Astrocyte (in vitro differentiated cells and primary cell): ENCODE measurements at regions not wholly inside any gene's neighbourhood (a gene's known extent, or its start where the extent isn't known, plus 50 kb on each side); places are given as distances from the start of the nearest gene placed in this dataset.

Experiments used
- DNase-seq: peaks from one replicate; pipeline ENCODE4 v3.0.0-alpha.2; 2010; ENCODE audit warnings: low read depth
- FAIRE-seq: peaks from 2 replicates; lab custom pipeline; 2011; peaks lifted over from hg19 to GRCh38; lab: Jason Lieb, UNC
- H2AFZ ChIP-seq: 2 replicates; pipeline ENCODE4 v1.6.0; 2012; ENCODE audit warnings: low read depth, low read length, inconsistent platforms
- H3K27ac ChIP-seq: 2 replicates; pipeline ENCODE4 v1.5.1; 2011; ENCODE audit warnings: low read depth, low read length, inconsistent platforms
- H3K27me3 ChIP-seq: 2 replicates; pipeline ENCODE4 v1.6.0; 2011; ENCODE audit warnings: low read length, inconsistent platforms; ENCODE audit not compliant: insufficient read depth
- H3K36me3 ChIP-seq: 2 replicates; pipeline ENCODE4 v1.5.1; 2011; ENCODE audit warnings: low read length, inconsistent platforms; ENCODE audit not compliant: insufficient read depth
- H3K4me1 ChIP-seq: 2 replicates; pipeline ENCODE4 v1.5.1; 2011; ENCODE audit warnings: low read length, inconsistent platforms; ENCODE audit not compliant: insufficient read depth
- H3K4me2 ChIP-seq: 2 replicates; pipeline ENCODE4 v1.6.0; 2012; ENCODE audit warnings: low read length, inconsistent platforms
- H3K4me3 ChIP-seq: 2 replicates; pipeline ENCODE4 v1.5.1; 2011; ENCODE audit warnings: low read depth, mild to moderate bottlenecking, low read length, inconsistent platforms; ENCODE audit not compliant: insufficient read depth
- H3K79me2 ChIP-seq: 2 replicates; pipeline ENCODE4 v1.6.0; 2012; ENCODE audit warnings: mild to moderate bottlenecking, low read length, inconsistent platforms; ENCODE audit not compliant: insufficient read depth
- H3K9ac ChIP-seq: 2 replicates; pipeline ENCODE4 v1.6.0; 2012; ENCODE audit warnings: mild to moderate bottlenecking, low read length, inconsistent platforms
- H3K9me3 ChIP-seq: 2 replicates; pipeline ENCODE4 v1.5.1; 2012; ENCODE audit warnings: low read depth, mild to moderate bottlenecking, low read length, inconsistent platforms; ENCODE audit not compliant: insufficient read depth
- H4K20me1 ChIP-seq: 2 replicates; pipeline ENCODE4 v1.6.0; 2012; ENCODE audit warnings: low read length, inconsistent platforms; ENCODE audit not compliant: insufficient read depth
- H3K27ac Mint-ChIP-seq: one replicate; pipeline ENCODE4 v1.8.0; 2021; ENCODE audit warnings: mild to moderate bottlenecking, mixed read lengths; ENCODE audit not compliant: unreplicated experiment
- H3K27me3 Mint-ChIP-seq: one replicate; pipeline ENCODE4 v1.8.0; 2021; ENCODE audit warnings: low read depth, mixed read lengths; ENCODE audit not compliant: unreplicated experiment
- H3K36me3 Mint-ChIP-seq: one replicate; pipeline ENCODE4 v1.8.0; 2021; ENCODE audit warnings: low read depth, mixed read lengths; ENCODE audit not compliant: unreplicated experiment
- H3K4me1 Mint-ChIP-seq: one replicate; pipeline ENCODE4 v1.8.0; 2021; ENCODE audit warnings: low read depth, mixed read lengths; ENCODE audit not compliant: unreplicated experiment
- H3K4me3 Mint-ChIP-seq: one replicate; pipeline ENCODE4 v1.8.0; 2021; ENCODE audit warnings: mild to moderate bottlenecking, moderate library complexity, mixed read lengths; ENCODE audit not compliant: unreplicated experiment
- H3K9me3 Mint-ChIP-seq: one replicate; pipeline ENCODE4 v1.8.0; 2021; ENCODE audit warnings: mild to moderate bottlenecking, mixed read lengths; ENCODE audit not compliant: unreplicated experiment
- CTCF ChIP-seq: IDR thresholded peaks from 2 replicates; pipeline ENCODE4 v1.5.1; 2011; ENCODE audit warnings: low read depth, mild to moderate bottlenecking, inconsistent platforms, low read length, moderate library complexity; ENCODE audit not compliant: insufficient read depth
- EZH2 ChIP-seq: IDR thresholded peaks from 2 replicates; pipeline ENCODE4 v1.6.1; 2012; ENCODE audit warnings: mild to moderate bottlenecking, low read length, inconsistent platforms; ENCODE audit not compliant: insufficient read depth

DNA sequence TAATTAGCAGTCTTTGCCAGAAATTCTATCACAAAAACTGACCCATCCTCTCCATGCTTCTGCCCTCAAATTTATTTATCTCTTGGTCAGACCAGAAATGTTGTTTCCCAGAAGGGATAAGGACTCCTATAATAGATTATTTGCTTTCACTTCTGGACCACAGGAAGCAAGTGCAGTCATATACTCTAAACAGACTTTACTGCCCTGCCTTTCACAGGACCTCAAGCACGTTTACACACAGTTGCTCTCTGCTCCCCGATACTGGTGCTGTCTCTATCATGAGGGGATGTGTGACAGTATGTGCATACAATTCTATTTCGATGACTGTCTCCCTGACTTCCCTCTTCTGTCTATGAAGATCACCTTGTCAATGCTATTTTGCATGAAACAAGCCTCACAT, 205.5 kb upstream of the TGFBR2 start:
- Histone ChIP-seq H3K4me3 (no peak overlapping the region), H3K4me2 (no peak overlapping the region), H2AFZ (no peak overlapping the region), H3K36me3 (no peaks in the 10 kb centered on the region), H3K9ac (no peak overlapping the region), H3K9me3 (no peaks in the 10 kb centered on the region), H4K20me1 (no peaks in the 10 kb centered on the region), H3K27me3 (no peaks in the 10 kb centered on the region), H3K79me2 (no peaks in the 10 kb centered on the region), H3K4me1 (peaks cover 3% of the 10 kb centered on the region), H3K27ac (no peak overlapping the region)
- Mint-ChIP-seq H3K36me3 (no peaks in the 10 kb centered on the region), H3K4me1 (peaks cover 2% of the 10 kb centered on the region), H3K9me3 (no peaks in the 10 kb centered on the region), H3K27ac (no peak overlapping the region), H3K27me3 (no peaks in the 10 kb centered on the region), H3K4me3 (no peak overlapping the region)
- DNase-seq (no peak), FAIRE-seq (no peak)
- TF ChIP-seq EZH2 (no peak), CTCF (no peak)

DNA sequence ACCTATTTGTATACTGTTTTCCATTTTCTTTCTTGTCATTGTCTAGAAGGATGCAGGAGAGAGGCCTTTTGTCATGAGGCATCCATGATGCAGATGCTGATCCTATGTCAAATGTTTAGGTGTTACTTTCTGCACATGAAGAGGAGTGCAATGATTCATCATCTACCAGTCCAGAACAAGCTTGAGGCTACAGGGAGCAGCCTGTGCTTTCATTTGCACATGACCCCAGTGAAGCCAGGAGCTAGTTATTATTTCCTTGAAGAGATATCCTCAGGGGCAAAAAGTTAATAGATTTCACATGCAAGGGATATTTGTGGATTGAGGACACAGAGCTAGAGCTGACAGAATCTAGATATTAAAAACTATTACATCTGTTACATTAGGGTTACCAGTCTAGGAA, 204.4 kb upstream of the TGFBR2 start:
- no peak overlapping the region for H3K4me3 ChIP-seq
- H3K27me3 ChIP-seq, result no peaks in the 10 kb centered on the region
- no peak overlapping the region for H2AFZ ChIP-seq
- no peaks in the 10 kb centered on the region for H3K9me3 Mint-ChIP-seq
- no peaks in the 10 kb centered on the region for H3K79me2 ChIP-seq
- peak; percentile 71 for FAIRE-seq
- H3K4me2 ChIP-seq, result no peak overlapping the region
- H3K4me1 Mint-ChIP-seq, result peaks cover 2% of the 10 kb centered on the region
- H3K27ac Mint-ChIP-seq, result no peak overlapping the region
- TF ChIP-seq EZH2 (no peak), CTCF (no peak)
- no peaks in the 10 kb centered on the region for H4K20me1 ChIP-seq
- H3K36me3 ChIP-seq, result no peaks in the 10 kb centered on the region
- no peaks in the 10 kb centered on the region for H3K9me3 ChIP-seq
- H3K27me3 Mint-ChIP-seq, result no peaks in the 10 kb centered on the region
- H3K4me1 ChIP-seq, result peaks cover 3% of the 10 kb centered on the region
- H3K9ac ChIP-seq, result no peak overlapping the region
- DNase-seq, result no peak
- H3K4me3 Mint-ChIP-seq, result no peak overlapping the region
- no peaks in the 10 kb centered on the region for H3K36me3 Mint-ChIP-seq
- no peak overlapping the region for H3K27ac ChIP-seq

DNA sequence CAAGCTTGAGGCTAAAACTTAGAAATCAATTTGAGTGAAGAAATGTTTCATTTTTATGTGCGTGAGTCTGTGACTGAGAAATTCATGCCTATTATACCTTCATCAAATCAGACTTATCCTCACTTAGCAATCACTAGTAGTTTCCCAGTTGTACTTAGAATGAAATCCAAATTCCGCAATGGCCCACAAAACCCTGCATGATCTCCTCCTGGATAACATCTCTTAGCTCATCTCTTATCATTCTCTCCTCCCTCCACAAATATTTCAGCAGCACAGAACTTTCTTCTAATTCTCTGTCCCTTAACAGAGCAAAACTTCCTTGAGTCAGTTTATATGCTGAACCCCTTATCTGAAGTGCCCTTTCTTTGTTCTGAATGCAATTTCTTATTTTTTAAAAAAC, 198.8 kb upstream of the TGFBR2 start:
- Histone ChIP-seq H3K4me2 (no peak overlapping the region), H3K36me3 (no peaks in the 10 kb centered on the region), H4K20me1 (no peaks in the 10 kb centered on the region), H3K79me2 (no peaks in the 10 kb centered on the region), H2AFZ (no peak overlapping the region), H3K4me3 (no peak overlapping the region), H3K9me3 (no peaks in the 10 kb centered on the region), H3K9ac (no peak overlapping the region), H3K27ac (no peak overlapping the region), H3K27me3 (no peaks in the 10 kb centered on the region), H3K4me1 (no peaks in the 10 kb centered on the region)
- DNase-seq (no peak), FAIRE-seq (no peak)
- H3K27me3 Mint-ChIP-seq, result no peaks in the 10 kb centered on the region
- H3K36me3 Mint-ChIP-seq, result no peaks in the 10 kb centered on the region
- no peak for TF ChIP-seq CTCF
- TF ChIP-seq EZH2, result no peak
- peaks cover 8% of the 10 kb centered on the region for H3K9me3 Mint-ChIP-seq
- no peaks in the 10 kb centered on the region for H3K4me1 Mint-ChIP-seq
- H3K4me3 Mint-ChIP-seq, result no peak overlapping the region
- no peak overlapping the region for H3K27ac Mint-ChIP-seq
